CD14-positive monocyte (primary cell): ENCODE measurements at regions not wholly inside any gene's neighbourhood (a gene's known extent, or its start where the extent isn't known, plus 50 kb on each side); places are given as distances from the start of the nearest gene placed in this dataset.

ENCODE experiments used
- DNase-seq, 3 donors: peaks; one replicate each; pipeline ENCODE4 v3.0.0-alpha.2; 2011 to 2022
- H2AFZ ChIP-seq: 2 replicates; pipeline ENCODE4 v1.6.0; 2012; ENCODE audit warnings: mild to moderate bottlenecking, low read depth, low read length, inconsistent platforms; ENCODE audit not compliant: insufficient read depth, poor library complexity, severe bottlenecking
- H3K27ac ChIP-seq, 2 donors: 1 replicate in 1 of 2; 2 replicates in 1 of 2; pipeline ENCODE4 v1.5.1; 2012 to 2013; ENCODE audit warnings: low read length in 2 of 2, control low read depth in 1 of 2, inconsistent platforms in 1 of 2, low read depth in 1 of 2, mild to moderate bottlenecking in 1 of 2
- H3K27me3 ChIP-seq, 2 donors: one replicate each; pipeline versions ENCODE4 v1.6.0 to v1.6.1; 2011 to 2013; ENCODE audit warnings: low read length in 2 of 2; ENCODE audit not compliant: control insufficient read depth in 2 of 2, insufficient read depth in 2 of 2
- H3K36me3 ChIP-seq, 2 donors: replicated peaks in 1 of 2; 1 replicate in 1 of 2; 2 replicates in 1 of 2; pipeline versions ENCODE4 v1.5.1 to v1.6.1; 2012 to 2013; ENCODE audit warnings: low read length in 2 of 2, control low read depth in 1 of 2, inconsistent platforms in 1 of 2, mild to moderate bottlenecking in 1 of 2; ENCODE audit not compliant: insufficient read depth in 2 of 2, control insufficient read depth in 1 of 2
- H3K4me1 ChIP-seq, 2 donors: 1 replicate in 1 of 2; 2 replicates in 1 of 2; pipeline versions ENCODE4 v1.5.1 to v1.6.1; 2012 to 2013; ENCODE audit warnings: low read length in 2 of 2, control low read depth in 1 of 2, inconsistent platforms in 1 of 2, mild to moderate bottlenecking in 1 of 2, moderate library complexity in 1 of 2; ENCODE audit not compliant: insufficient read depth in 2 of 2, control insufficient read depth in 1 of 2
- H3K4me2 ChIP-seq: replicated peaks from 2 replicates; pipeline ENCODE3; 2012; ENCODE audit warnings: low read length, moderate library complexity, mild to moderate bottlenecking; ENCODE audit not compliant: poor library complexity, severe bottlenecking; ENCODE audit errors: extremely low read depth
- H3K4me3 ChIP-seq, 3 experiments: fragments of 200-600 bp in 1 of 3; sonication (generic) in 1 of 3; replicated peaks in 1 of 3; 1 replicate in 2 of 3; 2 replicates in 1 of 3; pipeline ENCODE4 v1.5.1; 2011 to 2013; ENCODE audit warnings: low read length in 3 of 3, mild to moderate bottlenecking in 3 of 3, control low read depth in 2 of 3, low read depth in 2 of 3, inconsistent platforms in 1 of 3, moderate library complexity in 1 of 3
- H3K79me2 ChIP-seq: 2 replicates; pipeline ENCODE4 v1.6.0; 2012; ENCODE audit warnings: mild to moderate bottlenecking, control low read depth, inconsistent platforms, low read length, moderate library complexity; ENCODE audit not compliant: insufficient read depth
- H3K9ac ChIP-seq: 2 replicates; pipeline ENCODE4 v1.6.0; 2017; ENCODE audit warnings: low read length, mild to moderate bottlenecking; ENCODE audit not compliant: insufficient read depth, poor library complexity, severe bottlenecking
- H3K9me3 ChIP-seq, 2 donors: replicated peaks in 1 of 2; 1 replicate in 1 of 2; 2 replicates in 1 of 2; pipeline versions ENCODE4 v1.5.1 to v1.6.1; 2012 to 2013; ENCODE audit warnings: low read length in 2 of 2, control low read depth in 1 of 2; ENCODE audit not compliant: control insufficient read depth in 1 of 2, insufficient read depth in 1 of 2
- H4K20me1 ChIP-seq: 2 replicates; pipeline ENCODE4 v1.6.0; 2012; ENCODE audit warnings: mild to moderate bottlenecking, low read length, control low read depth, moderate library complexity; ENCODE audit not compliant: insufficient read depth
- H3K27ac Mint-ChIP-seq, 7 donors: one replicate each; pipeline ENCODE4 v1.8.0; 2020; ENCODE audit warnings: mild to moderate bottlenecking in 7 of 7, mixed read lengths in 7 of 7, moderate library complexity in 6 of 7, inconsistent platforms in 2 of 7
- H3K27me3 Mint-ChIP-seq, 3 donors: one replicate each; pipeline ENCODE4 v1.8.0; 2021 to 2022; ENCODE audit warnings: low read depth in 3 of 3, mild to moderate bottlenecking in 3 of 3, mixed read lengths in 3 of 3, moderate library complexity in 3 of 3, inconsistent platforms in 1 of 3
- H3K36me3 Mint-ChIP-seq, 2 donors: one replicate each; pipeline ENCODE4 v1.8.0; 2020; ENCODE audit warnings: mixed read lengths in 2 of 2, inconsistent platforms in 1 of 2, mild to moderate bottlenecking in 1 of 2
- H3K4me1 Mint-ChIP-seq: one replicate; pipeline ENCODE4 v1.8.0; 2020; ENCODE audit warnings: mild to moderate bottlenecking, mixed read lengths
- H3K4me3 Mint-ChIP-seq, 2 donors: one replicate each; pipeline ENCODE4 v1.8.0; 2020; ENCODE audit warnings: mild to moderate bottlenecking in 2 of 2, mixed read lengths in 2 of 2, moderate library complexity in 1 of 2
- H3K9me3 Mint-ChIP-seq, 7 donors: one replicate each; pipeline ENCODE4 v1.8.0; 2020 to 2022; ENCODE audit warnings: mixed read lengths in 7 of 7, mild to moderate bottlenecking in 6 of 7, moderate library complexity in 6 of 7, inconsistent platforms in 2 of 7
- WGBS: methylation state at CpG from one replicate; pipeline ENCODE4 v1.1.5; 2013; ENCODE audit warnings: missing lambda C conversion rate; ENCODE audit not compliant: insufficient coverage; 5-methylcytosine and 5-hydroxymethylcytosine counted together
- intact Hi-C, 2 donors: fragments of 100-400 bp; cut with micrococcal nuclease; formaldehyde crosslinking; loops; one replicate each; pipeline versions ENCODE4 v1.15.0 to v1.15.1; 2023
- TF ChIP-seq, protein P1 (sequence below): fragments of 200-600 bp; IDR thresholded peaks from one replicate; pipeline ENCODE4 v1.8.0; 2022; ENCODE audit warnings: antibody characterized with exemption, mild to moderate bottlenecking

DNA sequence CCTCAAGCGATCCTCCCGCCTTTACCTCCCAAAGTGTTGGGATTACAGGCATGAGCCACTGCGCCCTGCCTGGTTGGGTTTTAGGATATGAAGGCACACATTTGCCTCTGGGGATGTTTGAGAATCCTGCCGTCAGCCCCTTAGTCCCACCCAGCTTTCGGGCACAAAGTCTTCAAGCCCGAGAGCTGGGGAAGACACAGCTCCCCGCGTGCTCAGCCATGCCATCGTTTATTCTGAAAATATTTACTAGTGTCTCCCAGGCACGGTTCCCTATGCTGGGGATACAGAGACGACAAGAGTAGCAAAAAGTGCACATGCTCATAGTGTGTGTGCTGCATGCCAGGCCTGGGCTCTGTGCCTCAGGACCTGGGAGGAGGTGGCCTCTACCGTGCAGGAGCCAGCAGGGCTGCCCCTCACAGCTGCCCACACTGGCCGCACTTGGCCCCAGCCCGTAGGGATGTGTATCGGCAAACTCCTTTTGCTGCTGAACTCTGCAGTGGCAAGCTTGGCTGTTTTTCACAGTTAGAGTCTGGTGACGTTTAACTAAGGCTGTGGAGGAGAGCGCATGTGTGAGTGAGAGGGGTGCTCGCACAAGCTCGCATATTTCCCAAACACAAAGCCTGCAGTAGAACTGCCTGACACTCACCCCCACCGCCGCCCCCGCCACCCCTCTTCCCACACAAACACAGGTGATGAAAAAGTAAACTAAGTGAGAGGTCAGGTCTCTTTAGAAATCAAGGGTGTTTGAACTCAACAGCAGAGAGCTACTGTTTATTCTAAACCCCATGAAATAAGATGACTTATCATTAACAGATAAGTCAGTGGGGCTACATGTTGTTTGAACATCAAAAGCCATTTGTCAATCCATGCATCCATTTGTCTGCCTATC is 266.4 kb downstream of the MRTFB start:
- Mint-ChIP-seq H3K27me3 (peaks cover 9 to 17% (median 14%) of the 10 kb centered on the region in 3 donors), H3K9me3 (peaks cover 3 to 16% (median 10%) of the 10 kb centered on the region in 7 donors), H3K4me1 (no peaks in the 10 kb centered on the region), H3K36me3 (no peaks in the 10 kb centered on the region), H3K27ac (no peak overlapping the region), H3K4me3 (no peak overlapping the region)
- DNase-seq, result no peak
- TF ChIP-seq, protein P1, sequence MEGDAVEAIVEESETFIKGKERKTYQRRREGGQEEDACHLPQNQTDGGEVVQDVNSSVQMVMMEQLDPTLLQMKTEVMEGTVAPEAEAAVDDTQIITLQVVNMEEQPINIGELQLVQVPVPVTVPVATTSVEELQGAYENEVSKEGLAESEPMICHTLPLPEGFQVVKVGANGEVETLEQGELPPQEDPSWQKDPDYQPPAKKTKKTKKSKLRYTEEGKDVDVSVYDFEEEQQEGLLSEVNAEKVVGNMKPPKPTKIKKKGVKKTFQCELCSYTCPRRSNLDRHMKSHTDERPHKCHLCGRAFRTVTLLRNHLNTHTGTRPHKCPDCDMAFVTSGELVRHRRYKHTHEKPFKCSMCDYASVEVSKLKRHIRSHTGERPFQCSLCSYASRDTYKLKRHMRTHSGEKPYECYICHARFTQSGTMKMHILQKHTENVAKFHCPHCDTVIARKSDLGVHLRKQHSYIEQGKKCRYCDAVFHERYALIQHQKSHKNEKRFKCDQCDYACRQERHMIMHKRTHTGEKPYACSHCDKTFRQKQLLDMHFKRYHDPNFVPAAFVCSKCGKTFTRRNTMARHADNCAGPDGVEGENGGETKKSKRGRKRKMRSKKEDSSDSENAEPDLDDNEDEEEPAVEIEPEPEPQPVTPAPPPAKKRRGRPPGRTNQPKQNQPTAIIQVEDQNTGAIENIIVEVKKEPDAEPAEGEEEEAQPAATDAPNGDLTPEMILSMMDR, result no peak
- Histone ChIP-seq H3K4me3 (no peak overlapping the region), H3K9me3 (peaks cover 0 to 17% of the 10 kb centered on the region in 2 donors), H2AFZ (no peak overlapping the region), H3K9ac (no peak overlapping the region), H3K4me1 (no peaks in the 10 kb centered on the region), H4K20me1 (no peaks in the 10 kb centered on the region), H3K27me3 (no peaks in the 10 kb centered on the region), H3K27ac (no peak overlapping the region), H3K36me3 (no peaks in the 10 kb centered on the region), H3K79me2 (no peaks in the 10 kb centered on the region), H3K4me2 (no peak overlapping the region)
- intact Hi-C loops, result no loop called here
- 83% methylated on average over 15 of the region's 22 CpGs for WGBS

DNA sequence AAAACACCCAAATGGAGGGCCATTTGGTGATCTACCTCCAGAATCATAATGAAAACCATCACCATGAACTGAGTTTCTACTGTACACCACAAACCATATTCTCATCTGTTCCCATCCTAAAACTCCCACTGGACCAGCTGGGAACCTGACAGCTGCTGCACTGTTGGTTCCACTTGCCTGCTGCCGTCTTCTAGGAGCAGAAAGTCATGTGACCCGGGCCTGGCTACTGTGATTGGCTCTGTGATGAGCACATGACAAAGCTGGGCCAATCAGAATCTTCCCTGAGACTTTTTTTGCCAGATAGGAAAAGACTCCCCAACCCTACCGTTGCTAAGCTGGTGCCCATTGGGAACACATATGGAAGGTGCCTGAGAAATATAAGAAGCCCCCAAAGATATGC is 264.2 kb downstream of the MRTFB start:
- no peaks in the 10 kb centered on the region for H3K36me3 ChIP-seq
- no peak for DNase-seq
- no peaks in the 10 kb centered on the region for H3K36me3 Mint-ChIP-seq
- H3K27ac Mint-ChIP-seq, result peak overlapping the region in 1 of 7 donors; percentile 41
- no peaks in the 10 kb centered on the region for H3K4me1 Mint-ChIP-seq
- no peak overlapping the region for H3K4me2 ChIP-seq
- WGBS, result 88% methylated on average over 2 of the region's 3 CpGs
- no peak overlapping the region for H3K4me3 Mint-ChIP-seq
- intact Hi-C loops, result no loop called here
- no peak overlapping the region for H3K4me3 ChIP-seq
- no peaks in the 10 kb centered on the region for H4K20me1 ChIP-seq
- H3K79me2 ChIP-seq, result no peaks in the 10 kb centered on the region
- no peak overlapping the region for H2AFZ ChIP-seq
- peaks cover 0 to 5% of the 10 kb centered on the region in 2 donors for H3K9me3 ChIP-seq
- no peak overlapping the region for H3K9ac ChIP-seq
- no peaks in the 10 kb centered on the region for H3K4me1 ChIP-seq
- H3K9me3 Mint-ChIP-seq, result peaks cover 1 to 11% (median 3%) of the 10 kb centered on the region in 7 donors
- H3K27me3 ChIP-seq, result no peaks in the 10 kb centered on the region
- TF ChIP-seq, protein P1, result no peak
- no peak overlapping the region for H3K27ac ChIP-seq
- peaks cover 14 to 15% (median 15%) of the 10 kb centered on the region in 3 donors for H3K27me3 Mint-ChIP-seq
